ENCODE measurements at regions not wholly inside any gene's neighbourhood (a gene's known extent, or its start where the extent isn't known, plus 50 kb on each side); places are given as distances from the start of the nearest gene placed in this dataset.

DNA sequence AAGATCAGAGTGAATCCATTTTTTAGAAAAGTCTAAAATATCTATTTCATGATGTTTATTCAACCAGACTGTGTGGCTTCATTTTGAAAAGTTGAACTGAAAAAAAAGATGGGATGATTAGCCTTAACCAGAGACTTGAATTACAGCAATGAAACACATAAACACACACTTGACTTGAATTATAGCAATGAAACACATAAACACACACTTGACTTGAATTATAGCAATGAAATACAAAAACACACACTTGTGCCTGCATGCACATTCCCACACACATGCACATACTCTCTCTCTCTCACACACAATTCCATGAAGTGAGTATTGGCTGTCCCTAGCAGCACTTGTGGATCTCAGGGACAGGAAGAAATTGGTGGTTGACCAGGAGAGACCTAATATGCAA, 286.8 kb downstream of the USP46 start:
- TF ChIP-seq CTCF (IDR thresholded peaks at IDR 0.05): no peak
- TF ChIP-seq ZFX (IDR thresholded peaks at IDR 0.05; ENCODE audit: borderline replicate concordance): no peak
